PFSK-1 (cell line): ENCODE measurements at regions not wholly inside any gene's neighbourhood (a gene's known extent, or its start where the extent isn't known, plus 50 kb on each side); places are given as distances from the start of the nearest gene placed in this dataset.

ENCODE experiments used
- POLR2AphosphoS5 ChIP-seq: IDR thresholded peaks from 2 replicates; pipeline ENCODE4 v1.6.1; 2012; ENCODE audit warnings: low read depth, mild to moderate bottlenecking, control low read depth, low read length, moderate library complexity
- TAF1 ChIP-seq: IDR thresholded peaks from 2 replicates; pipeline ENCODE4 v1.6.1; 2012; ENCODE audit warnings: low read length, control low read depth, borderline replicate concordance; ENCODE audit not compliant: insufficient read depth

GRCh38 chr10:107471911-107472310 is 307.4 kb upstream of the SORCS1 start:
- TF ChIP-seq POLR2AphosphoS5: no peak
- no peak for TF ChIP-seq TAF1
